Activated naive CD4-positive, alpha-beta T cell treated with anti-CD3 and anti-CD28 coated beads, Interleukin-2, amount 10 ng/mL, durations not matched to agents 7 days and 5 days (primary cell): ENCODE measurements at regions not wholly inside any gene's neighbourhood (a gene's known extent, or its start where the extent isn't known, plus 50 kb on each side); places are given as distances from the start of the nearest gene placed in this dataset.
"Not testable (repeated sequence)": the region's sequence is repeated elsewhere in the genome, so short reads cannot be mapped to it uniquely, and the experiment has no call there.

Experiments used
- CTCF ChIA-PET: fragments of 350-600 bp; sonication (Branson Sonifier 250); formaldehyde crosslinking; loops from one replicate; lab custom pipeline; 2021; ENCODE audit warnings: antibody characterized with exemption; lab: Charles Lee
- DNase-seq: peaks from one replicate; pipeline ENCODE4 v3.0.0-alpha.2; 2020
- H3K27ac Mint-ChIP-seq: one replicate; pipeline ENCODE4 v1.8.0; 2021; ENCODE audit warnings: mild to moderate bottlenecking, moderate library complexity, mixed read lengths
- H3K27me3 Mint-ChIP-seq: one replicate; pipeline ENCODE4 v1.8.0; 2021; ENCODE audit warnings: mild to moderate bottlenecking, mixed read lengths
- H3K36me3 Mint-ChIP-seq: one replicate; pipeline ENCODE4 v1.8.0; 2021; ENCODE audit warnings: mixed read lengths
- H3K4me1 Mint-ChIP-seq: one replicate; pipeline ENCODE4 v1.8.0; 2021; ENCODE audit warnings: mixed read lengths
- H3K4me3 Mint-ChIP-seq: one replicate; pipeline ENCODE4 v1.8.0; 2021; ENCODE audit warnings: mild to moderate bottlenecking, moderate library complexity, mixed read lengths
- H3K9me3 Mint-ChIP-seq: one replicate; pipeline ENCODE4 v1.8.0; 2021; ENCODE audit warnings: mixed read lengths

DNA sequence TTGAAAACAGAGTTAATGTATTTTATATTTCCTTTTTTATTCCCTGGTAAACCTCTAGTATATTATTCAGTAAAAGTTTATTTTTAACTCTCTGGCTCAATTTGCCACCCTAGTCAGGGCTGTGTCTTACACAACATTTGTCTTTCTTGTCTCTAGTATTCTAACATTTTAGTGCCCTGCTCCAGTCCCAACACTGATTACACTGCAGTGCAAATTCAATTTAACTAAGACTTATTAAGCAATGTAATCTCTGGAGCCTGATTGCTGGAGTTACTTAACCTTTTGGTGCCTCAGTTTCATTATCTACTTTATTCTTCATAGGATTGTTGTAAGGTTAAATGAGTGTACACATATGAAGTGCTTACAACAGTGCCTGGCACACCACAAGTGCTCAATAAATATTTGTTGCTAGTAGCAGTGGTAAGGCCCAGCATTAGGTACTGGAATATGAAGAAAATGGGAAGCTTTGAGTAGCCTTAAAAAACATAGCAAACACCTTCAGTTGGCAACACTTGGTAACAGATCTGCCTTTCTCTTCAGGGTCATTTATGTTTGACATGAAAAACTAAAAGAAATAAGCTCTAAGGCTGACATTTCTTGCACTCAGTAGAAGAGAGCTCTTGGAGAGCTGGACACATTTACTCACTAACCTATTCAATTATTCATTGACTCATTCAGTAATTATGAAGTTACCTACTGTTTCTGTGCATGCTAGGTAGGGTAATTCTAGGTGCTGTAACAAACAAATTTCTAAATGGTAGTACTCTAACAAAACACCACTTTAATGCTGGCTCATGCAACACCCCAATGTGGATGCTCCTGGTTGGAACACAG is 364.5 kb upstream of the EPHA3 start:
- H3K9me3 Mint-ChIP-seq = peaks cover 4% of the 10 kb centered on the region

DNA sequence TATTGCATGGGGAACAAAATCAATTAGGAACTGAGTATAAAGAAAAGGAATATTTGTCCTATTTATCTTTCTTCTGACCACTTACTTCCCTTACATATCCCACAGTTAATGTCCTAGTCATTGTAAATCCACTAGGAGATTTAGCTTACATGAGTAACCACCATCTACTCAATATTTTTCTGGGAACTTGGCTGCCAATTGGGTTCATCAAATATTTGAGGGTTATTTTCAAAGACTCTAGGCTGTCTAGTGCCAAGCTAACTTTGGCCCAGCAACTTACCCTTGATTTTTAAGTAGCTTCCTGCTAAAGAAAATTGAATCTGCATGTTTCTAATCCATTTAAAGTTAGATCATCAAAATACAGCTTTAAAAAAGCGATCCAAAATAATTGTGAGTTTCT is 362.5 kb upstream of the EPHA3 start:
- CTCF ChIA-PET = no interaction called here
- Mint-ChIP-seq H3K27me3 (no peaks in the 10 kb centered on the region), H3K27ac (no peak overlapping the region), H3K4me3 (no peak overlapping the region), H3K36me3 (no peaks in the 10 kb centered on the region), H3K4me1 (no peaks in the 10 kb centered on the region), H3K9me3 (peaks cover 13% of the 10 kb centered on the region)
- DNase-seq = no peak

More for the DNA sequence above, 364.5 kb upstream of the EPHA3 start:
- DNase-seq = no peak
- no peak overlapping the region for H3K27ac Mint-ChIP-seq
- H3K4me1 Mint-ChIP-seq = no peaks in the 10 kb centered on the region
- no peaks in the 10 kb centered on the region for H3K36me3 Mint-ChIP-seq
- H3K27me3 Mint-ChIP-seq = no peaks in the 10 kb centered on the region
- CTCF ChIA-PET = no interaction called here
- H3K4me3 Mint-ChIP-seq = no peak overlapping the region

DNA sequence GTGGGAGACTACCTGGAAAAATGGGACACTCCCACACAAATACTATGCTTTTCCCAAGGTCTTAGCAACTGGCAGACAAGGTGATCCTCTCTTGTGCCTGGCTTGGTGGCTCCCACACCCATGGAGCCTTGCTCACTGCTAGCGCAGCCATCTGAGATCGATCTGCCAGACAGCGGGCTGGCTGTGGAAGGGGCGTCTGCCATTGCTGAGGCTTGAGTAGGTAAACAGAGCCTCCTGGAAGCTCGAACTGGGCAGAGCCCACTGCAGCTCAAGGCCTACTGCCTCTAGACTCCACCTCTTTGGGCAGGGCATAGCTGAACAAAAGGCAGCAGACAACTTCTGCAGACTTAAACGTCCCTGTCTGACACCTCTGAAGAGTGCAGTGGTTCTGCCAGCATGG is 360.3 kb upstream of the EPHA3 start:
- H3K27me3 Mint-ChIP-seq, CTCF ChIA-PET, H3K27ac Mint-ChIP-seq, DNase-seq, H3K36me3 Mint-ChIP-seq, H3K4me3 Mint-ChIP-seq, H3K4me1 Mint-ChIP-seq: not testable (repeated sequence)
- H3K9me3 Mint-ChIP-seq = peaks cover 15% of the 10 kb centered on the region

DNA sequence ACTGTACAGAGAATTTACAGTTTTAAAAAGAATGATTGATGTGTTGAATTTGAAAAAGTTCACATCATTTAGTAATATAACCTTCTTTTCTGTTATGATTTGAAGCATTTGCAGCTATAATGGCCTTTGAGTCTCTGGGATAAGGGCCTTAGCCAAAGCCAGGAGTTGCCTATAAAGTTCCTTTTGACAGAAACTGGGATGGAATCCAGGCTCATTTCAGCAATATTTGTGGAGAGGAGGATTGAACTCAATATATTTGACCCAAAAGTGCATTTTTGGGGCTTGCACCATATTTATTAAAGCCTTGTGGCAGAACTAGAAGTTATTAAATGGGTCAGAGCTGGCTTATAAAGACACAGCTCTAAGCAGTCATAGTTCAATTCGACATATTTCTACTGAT is 348.7 kb upstream of the EPHA3 start:
- no peaks in the 10 kb centered on the region for H3K9me3 Mint-ChIP-seq
- H3K4me1 Mint-ChIP-seq = no peaks in the 10 kb centered on the region
- H3K27ac Mint-ChIP-seq = no peak overlapping the region
- H3K4me3 Mint-ChIP-seq = no peak overlapping the region
- H3K27me3 Mint-ChIP-seq = no peaks in the 10 kb centered on the region
- CTCF ChIA-PET = no interaction called here
- DNase-seq = no peak
- H3K36me3 Mint-ChIP-seq = no peaks in the 10 kb centered on the region

DNA sequence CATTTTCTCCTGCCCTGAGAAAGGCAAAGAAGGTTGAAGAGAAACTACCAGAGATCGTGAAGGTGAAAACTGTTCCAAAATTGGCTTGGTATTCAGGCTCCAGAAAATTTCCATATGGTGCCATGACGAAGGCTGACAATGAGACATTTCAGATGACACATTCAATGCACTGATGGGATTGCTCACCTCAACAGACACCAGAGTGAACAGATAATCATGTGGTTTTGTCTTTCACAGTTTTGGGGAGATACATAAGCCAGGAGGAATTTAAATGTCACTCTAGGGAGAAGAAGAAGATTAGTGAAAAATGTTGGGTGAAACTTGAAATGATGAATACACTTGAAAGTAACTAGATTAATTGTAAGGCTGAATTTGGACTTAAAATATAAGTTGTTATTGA is 339.7 kb upstream of the EPHA3 start:
- H3K4me3 Mint-ChIP-seq = no peak overlapping the region
- no peaks in the 10 kb centered on the region for H3K4me1 Mint-ChIP-seq
- no peaks in the 10 kb centered on the region for H3K27me3 Mint-ChIP-seq
- CTCF ChIA-PET = no interaction called here
- H3K27ac Mint-ChIP-seq = no peak overlapping the region
- no peak for DNase-seq
- no peaks in the 10 kb centered on the region for H3K36me3 Mint-ChIP-seq
- no peaks in the 10 kb centered on the region for H3K9me3 Mint-ChIP-seq

DNA sequence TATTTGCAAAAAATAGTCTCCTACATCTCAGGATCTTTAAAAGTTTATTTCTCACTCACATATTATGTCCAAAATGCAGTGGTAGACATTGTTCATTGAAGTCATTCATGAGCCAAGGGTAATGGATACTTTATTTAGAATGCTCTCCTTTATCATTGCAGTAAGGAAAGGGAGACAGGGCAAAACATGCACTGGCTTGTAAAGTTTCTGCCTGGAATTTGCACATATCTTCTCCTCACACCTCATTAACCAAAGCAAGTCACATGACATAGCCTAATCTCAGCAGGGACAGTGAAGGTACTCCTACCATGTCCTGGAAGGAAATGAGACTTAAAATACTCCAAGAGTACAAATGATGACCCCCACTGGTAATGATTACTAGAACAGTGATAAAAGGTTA is 333.7 kb upstream of the EPHA3 start:
- H3K4me3 Mint-ChIP-seq = no peak overlapping the region
- H3K4me1 Mint-ChIP-seq = no peaks in the 10 kb centered on the region
- H3K27me3 Mint-ChIP-seq = no peaks in the 10 kb centered on the region
- DNase-seq = no peak
- no peaks in the 10 kb centered on the region for H3K36me3 Mint-ChIP-seq
- no peak overlapping the region for H3K27ac Mint-ChIP-seq
- peaks cover 9% of the 10 kb centered on the region for H3K9me3 Mint-ChIP-seq
- CTCF ChIA-PET = no interaction called here

DNA sequence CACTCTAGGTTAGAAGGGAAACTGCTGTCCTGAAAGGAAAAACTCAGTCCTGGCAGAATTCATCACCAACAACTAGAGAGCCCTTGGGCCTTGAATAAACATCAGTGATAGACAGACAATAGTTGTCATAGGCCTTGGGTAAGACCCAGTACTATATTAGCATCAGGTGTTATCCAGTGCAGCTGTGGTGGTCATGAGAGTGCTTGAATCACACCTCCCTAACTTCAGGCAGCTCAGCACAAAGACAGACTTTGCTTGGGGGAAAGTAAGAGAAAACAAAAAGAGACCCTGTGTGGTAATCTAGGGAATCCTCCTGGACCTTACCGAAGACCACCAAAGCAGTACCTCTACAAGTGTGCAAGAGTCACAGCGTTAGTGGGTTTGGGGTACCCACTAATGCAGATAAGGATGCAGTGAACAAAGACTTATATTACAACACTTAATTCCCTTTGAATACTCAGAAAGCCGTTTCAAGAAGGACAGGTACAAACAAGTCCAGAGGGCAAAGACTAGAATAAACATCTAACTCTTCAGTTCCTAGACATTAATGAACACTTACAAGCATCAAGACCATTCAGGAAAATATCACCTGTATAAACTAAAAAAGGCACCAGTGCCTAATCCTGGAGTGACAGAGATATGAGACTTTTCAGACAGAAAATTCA is 332.3 kb upstream of the EPHA3 start:
- no peaks in the 10 kb centered on the region for H3K27me3 Mint-ChIP-seq
- no peaks in the 10 kb centered on the region for H3K36me3 Mint-ChIP-seq
- H3K4me1 Mint-ChIP-seq = no peaks in the 10 kb centered on the region
- no peak for DNase-seq
- H3K27ac Mint-ChIP-seq = no peak overlapping the region
- no peak overlapping the region for H3K4me3 Mint-ChIP-seq
- CTCF ChIA-PET = no interaction called here
- H3K9me3 Mint-ChIP-seq = peaks cover 9% of the 10 kb centered on the region

DNA sequence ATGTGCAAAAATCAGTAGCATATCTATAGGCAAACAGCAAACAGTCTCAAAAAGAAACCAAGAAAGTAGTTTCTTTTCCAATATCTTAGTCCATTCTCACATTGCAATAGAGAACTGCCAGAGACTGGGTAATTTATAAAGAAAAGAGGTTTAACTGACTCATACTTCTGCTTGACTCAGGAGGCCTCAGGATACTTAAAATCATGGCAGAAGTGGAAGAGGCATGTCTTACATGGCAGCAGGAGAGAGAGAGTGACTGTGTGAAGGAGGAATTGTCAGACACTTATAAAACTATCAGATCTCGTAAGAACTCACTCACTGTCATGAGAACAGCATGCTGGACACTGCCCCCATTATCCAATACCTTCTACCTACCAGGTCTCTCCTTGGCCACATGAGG is 327.9 kb upstream of the EPHA3 start:
- Mint-ChIP-seq H3K36me3 (no peaks in the 10 kb centered on the region), H3K9me3 (peaks cover 10% of the 10 kb centered on the region), H3K4me1 (no peaks in the 10 kb centered on the region), H3K27me3 (no peaks in the 10 kb centered on the region), H3K4me3 (no peak overlapping the region), H3K27ac (no peak overlapping the region)
- CTCF ChIA-PET = no interaction called here
- no peak for DNase-seq

DNA sequence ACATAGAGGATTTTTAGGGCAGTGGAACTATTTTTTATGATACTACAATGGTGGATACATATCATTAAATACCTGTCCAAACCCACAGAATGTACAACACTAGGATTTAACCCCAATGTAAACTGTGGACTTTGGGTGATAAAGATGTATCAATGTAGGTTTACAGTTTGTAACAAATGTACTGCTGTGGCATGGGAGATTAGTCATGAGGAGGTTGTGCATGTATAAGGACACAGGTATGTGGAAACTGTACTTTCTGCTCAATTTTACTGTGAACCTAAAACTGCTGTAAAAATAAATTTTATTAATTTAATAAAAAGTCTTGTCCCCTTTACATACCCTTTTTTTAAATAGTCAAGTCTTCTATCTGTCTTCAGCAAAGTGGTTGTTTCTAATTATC is 322.5 kb upstream of the EPHA3 start:
- CTCF ChIA-PET = no interaction called here
- no peak for DNase-seq
- H3K27ac Mint-ChIP-seq = no peak overlapping the region
- peaks cover 3% of the 10 kb centered on the region for H3K9me3 Mint-ChIP-seq
- no peaks in the 10 kb centered on the region for H3K4me1 Mint-ChIP-seq
- no peaks in the 10 kb centered on the region for H3K27me3 Mint-ChIP-seq
- H3K4me3 Mint-ChIP-seq = no peak overlapping the region
- no peaks in the 10 kb centered on the region for H3K36me3 Mint-ChIP-seq

DNA sequence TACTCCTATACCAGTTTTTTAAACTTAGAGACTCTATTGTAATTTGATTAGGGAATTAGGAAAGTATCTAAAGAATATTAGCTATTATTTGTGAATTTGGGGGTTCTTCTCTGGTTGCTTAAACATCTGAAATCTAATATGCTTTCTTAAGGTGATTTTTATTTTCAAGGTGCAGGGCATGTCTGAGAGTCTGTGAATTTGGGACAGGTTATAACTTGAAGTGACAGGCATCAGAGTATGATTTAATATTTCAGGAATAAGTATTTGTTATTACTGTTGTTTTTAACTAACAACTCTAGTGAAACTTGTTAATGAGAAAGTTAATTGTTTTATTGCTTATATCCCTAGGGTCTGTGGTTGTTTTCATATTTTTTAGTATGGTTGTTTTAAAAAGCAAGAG is 321.6 kb upstream of the EPHA3 start:
- Mint-ChIP-seq H3K4me1 (no peaks in the 10 kb centered on the region), H3K36me3 (no peaks in the 10 kb centered on the region), H3K27ac (no peak overlapping the region), H3K27me3 (no peaks in the 10 kb centered on the region), H3K4me3 (no peak overlapping the region), H3K9me3 (peaks cover 3% of the 10 kb centered on the region)
- CTCF ChIA-PET = no interaction called here
- DNase-seq = no peak

DNA sequence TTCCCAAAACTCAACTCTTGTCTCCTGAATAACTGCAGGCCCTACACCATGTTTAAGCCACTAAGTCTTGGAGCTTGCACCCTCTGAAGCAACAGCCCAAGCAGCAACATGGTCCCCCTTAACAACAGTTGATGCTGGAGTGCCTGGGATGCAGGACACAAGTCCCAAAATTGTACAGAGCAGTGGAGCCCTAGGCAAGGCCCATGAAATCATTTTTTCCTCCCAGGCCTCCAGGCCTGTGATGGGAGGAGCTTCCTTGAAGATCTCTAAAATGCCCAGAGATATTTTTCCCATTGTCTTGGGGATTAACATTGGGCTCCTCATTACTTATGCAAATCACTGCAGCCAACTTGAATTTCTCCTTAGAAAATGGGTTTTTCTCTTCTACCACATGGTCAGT is 311.9 kb upstream of the EPHA3 start:
- H3K27me3 Mint-ChIP-seq = no peaks in the 10 kb centered on the region
- no peak for DNase-seq
- CTCF ChIA-PET = no interaction called here
- no peak overlapping the region for H3K4me3 Mint-ChIP-seq
- no peaks in the 10 kb centered on the region for H3K36me3 Mint-ChIP-seq
- H3K4me1 Mint-ChIP-seq = no peaks in the 10 kb centered on the region
- H3K9me3 Mint-ChIP-seq = peaks cover 16% of the 10 kb centered on the region
- H3K27ac Mint-ChIP-seq = no peak overlapping the region

DNA sequence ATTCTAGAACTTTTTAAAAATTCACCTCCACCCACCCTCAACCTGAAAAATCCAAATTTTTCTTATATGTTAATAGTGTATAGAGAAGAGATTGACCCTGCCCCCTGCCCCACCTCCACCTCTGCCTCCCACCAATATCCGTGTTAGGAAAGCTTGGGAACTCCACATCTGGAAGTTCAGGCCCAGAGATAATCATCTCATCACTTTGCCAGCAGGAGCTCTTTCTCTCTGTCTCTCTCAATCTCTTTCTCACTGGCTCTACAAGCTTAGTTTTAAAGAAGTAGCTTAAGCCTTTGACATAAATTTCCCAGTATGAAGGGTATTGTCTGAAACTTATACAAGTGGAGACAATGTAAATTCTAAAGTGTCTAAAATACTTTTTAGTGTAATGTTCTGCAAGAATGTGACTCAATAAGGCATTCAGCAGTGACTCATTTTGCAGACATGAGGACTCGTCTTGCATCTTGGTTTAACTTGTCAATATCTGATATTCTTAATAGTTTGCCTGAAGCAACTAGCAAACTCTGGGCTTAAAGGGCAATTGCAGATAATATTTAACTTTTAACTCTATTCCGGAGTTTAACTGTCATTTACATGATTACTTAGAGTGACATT is 299.8 kb upstream of the EPHA3 start:
- Mint-ChIP-seq H3K27ac (no peak overlapping the region), H3K9me3 (peaks cover 2% of the 10 kb centered on the region)
- no peak for DNase-seq

DNA sequence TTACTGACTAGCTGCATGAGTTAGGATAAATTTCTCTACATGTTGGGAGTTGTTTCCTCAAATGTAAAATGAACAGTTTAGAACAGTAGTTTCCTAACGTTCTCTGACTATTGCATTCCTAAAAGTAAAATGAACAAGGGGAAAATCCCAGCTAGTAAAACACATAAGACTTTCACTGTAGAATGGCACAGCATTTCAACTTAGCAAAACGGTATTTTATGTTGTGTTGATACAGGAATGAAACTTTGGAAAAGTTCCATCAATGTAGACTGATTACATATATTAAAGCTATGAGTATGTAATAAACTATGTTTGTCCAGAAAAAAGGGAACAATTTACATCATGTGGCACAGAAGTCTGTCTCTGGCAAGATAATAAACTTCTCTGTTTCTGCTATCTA is 297.4 kb upstream of the EPHA3 start:
- CTCF ChIA-PET = no interaction called here
- Mint-ChIP-seq H3K27me3 (no peaks in the 10 kb centered on the region), H3K27ac (no peak overlapping the region), H3K4me3 (no peak overlapping the region), H3K4me1 (no peaks in the 10 kb centered on the region), H3K36me3 (no peaks in the 10 kb centered on the region), H3K9me3 (no peaks in the 10 kb centered on the region)
- DNase-seq = no peak

More for the DNA sequence above, 299.8 kb upstream of the EPHA3 start:
- Mint-ChIP-seq H3K4me1 (no peaks in the 10 kb centered on the region), H3K36me3 (no peaks in the 10 kb centered on the region), H3K4me3 (no peak overlapping the region), H3K27me3 (no peaks in the 10 kb centered on the region)
- CTCF ChIA-PET = no interaction called here

DNA sequence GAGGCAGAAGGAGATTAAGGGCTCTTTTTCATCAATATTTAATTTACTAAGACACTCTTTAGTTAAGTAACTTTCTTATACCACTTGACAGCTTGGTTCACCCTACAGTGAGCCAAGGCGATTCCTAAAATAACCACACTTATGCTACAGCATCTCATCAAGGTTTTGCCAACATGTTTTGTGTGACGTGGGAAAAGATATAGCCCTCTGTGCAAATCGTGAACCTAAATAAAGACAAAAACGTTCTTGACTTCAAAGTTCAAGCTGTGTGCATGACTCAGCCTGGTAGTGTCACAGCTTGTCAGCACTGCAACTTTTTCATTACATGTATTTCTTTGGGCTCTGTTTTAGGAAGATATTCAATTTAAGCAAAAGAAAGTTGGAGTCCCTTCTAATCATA is 297.0 kb upstream of the EPHA3 start:
- CTCF ChIA-PET = no interaction called here
- no peaks in the 10 kb centered on the region for H3K9me3 Mint-ChIP-seq
- no peaks in the 10 kb centered on the region for H3K27me3 Mint-ChIP-seq
- no peaks in the 10 kb centered on the region for H3K36me3 Mint-ChIP-seq
- H3K27ac Mint-ChIP-seq = no peak overlapping the region
- no peak overlapping the region for H3K4me3 Mint-ChIP-seq
- no peak for DNase-seq
- no peaks in the 10 kb centered on the region for H3K4me1 Mint-ChIP-seq

DNA sequence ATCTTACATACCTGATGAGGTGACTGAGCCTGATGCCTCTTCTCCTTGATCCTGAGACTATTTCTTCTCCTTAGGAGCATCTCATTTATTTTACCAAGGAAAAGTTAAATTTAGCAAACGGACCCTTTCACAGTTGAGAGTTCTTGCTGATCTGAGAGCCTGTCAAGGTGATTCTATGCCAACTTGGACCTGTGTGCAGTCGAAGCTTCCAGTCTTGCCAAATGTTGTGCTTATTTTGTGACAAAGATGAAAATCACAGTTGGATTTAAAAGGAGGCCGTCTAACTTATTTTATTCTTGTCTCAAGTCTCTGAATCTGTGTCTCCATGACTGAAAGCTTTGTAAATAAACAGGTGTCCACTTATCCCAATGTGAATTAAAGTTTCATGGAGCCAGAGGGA is 296.3 kb upstream of the EPHA3 start:
- Mint-ChIP-seq H3K4me3 (no peak overlapping the region), H3K9me3 (no peaks in the 10 kb centered on the region), H3K36me3 (no peaks in the 10 kb centered on the region), H3K4me1 (no peaks in the 10 kb centered on the region), H3K27ac (no peak overlapping the region), H3K27me3 (no peaks in the 10 kb centered on the region)
- DNase-seq = no peak
- CTCF ChIA-PET = no interaction called here
